ENCODE measurements at regions not wholly inside any gene's neighbourhood (a gene's known extent, or its start where the extent isn't known, plus 50 kb on each side); places are given as distances from the start of the nearest gene placed in this dataset.

DNA sequence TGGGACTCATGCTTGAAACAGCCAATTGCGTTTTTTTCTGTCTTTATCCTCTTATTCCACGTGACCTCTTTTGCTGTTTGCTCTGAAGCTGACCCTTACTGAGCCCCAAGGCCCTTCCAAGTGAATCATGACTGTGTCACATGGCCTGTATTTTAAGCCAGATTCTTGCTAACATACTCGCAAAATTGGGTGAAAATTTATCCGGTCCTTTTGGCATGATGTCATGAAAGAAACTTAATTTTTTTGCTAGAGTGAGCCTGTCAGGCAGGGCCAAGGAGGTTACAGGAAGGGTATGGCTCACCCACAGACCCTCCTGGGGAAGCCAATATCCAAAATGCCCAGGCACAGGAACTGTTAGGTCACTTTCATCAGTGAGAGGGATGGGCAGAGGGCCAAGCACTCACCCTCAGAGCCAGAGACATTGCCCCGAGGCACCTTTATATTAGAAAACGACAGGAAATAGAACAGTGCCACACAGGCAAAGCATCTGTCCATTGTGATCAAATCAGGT is 296.7 kb downstream of the CDH26 start:
- intact Hi-C loops (cut with DNase I; ENCODE audit: low total_unique reads), result no loop called here
- WGBS, 2 donors, result 32 to 39% methylated on average over 6 of the region's 6 CpGs
- peak in 1 of 2 donors; percentile 66 for DNase-seq (ENCODE audit: low spot score in 2 of 2)
- H3K4me3 ChIP-seq (ENCODE audit: low read depth, poor library complexity, severe bottlenecking), result no peak overlapping the region
- TF ChIP-seq, protein P1, sequence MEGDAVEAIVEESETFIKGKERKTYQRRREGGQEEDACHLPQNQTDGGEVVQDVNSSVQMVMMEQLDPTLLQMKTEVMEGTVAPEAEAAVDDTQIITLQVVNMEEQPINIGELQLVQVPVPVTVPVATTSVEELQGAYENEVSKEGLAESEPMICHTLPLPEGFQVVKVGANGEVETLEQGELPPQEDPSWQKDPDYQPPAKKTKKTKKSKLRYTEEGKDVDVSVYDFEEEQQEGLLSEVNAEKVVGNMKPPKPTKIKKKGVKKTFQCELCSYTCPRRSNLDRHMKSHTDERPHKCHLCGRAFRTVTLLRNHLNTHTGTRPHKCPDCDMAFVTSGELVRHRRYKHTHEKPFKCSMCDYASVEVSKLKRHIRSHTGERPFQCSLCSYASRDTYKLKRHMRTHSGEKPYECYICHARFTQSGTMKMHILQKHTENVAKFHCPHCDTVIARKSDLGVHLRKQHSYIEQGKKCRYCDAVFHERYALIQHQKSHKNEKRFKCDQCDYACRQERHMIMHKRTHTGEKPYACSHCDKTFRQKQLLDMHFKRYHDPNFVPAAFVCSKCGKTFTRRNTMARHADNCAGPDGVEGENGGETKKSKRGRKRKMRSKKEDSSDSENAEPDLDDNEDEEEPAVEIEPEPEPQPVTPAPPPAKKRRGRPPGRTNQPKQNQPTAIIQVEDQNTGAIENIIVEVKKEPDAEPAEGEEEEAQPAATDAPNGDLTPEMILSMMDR (IDR thresholded peaks at IDR 0.05), result no peak
- no peak for TF ChIP-seq POLR2A (IDR thresholded peaks at IDR 0.05)

DNA sequence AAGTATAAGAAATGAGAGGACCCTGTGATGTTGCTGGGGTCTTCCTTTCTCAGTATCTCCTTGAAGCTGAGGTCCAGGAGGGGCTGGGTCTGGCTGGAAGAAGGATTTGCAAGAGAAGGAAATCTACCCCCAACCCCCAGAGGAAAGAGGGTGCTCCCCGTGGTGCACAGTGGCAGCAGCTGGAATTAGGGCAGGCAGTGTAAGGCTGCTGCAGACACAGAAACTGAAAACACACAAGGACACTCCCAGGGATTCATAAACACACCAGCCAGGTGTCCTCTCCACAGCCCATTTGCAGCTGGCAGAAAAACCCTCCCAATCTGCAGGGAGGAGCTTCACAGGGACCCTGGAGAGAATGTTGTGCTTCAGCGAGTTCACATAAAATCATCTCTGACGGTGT is 297.2 kb downstream of the CDH26 start:
- H3K4me3 ChIP-seq (ENCODE audit: low read depth, poor library complexity, severe bottlenecking), result no peak overlapping the region
- peak in 1 of 2 donors; percentile 66 for DNase-seq (ENCODE audit: low spot score in 2 of 2)
- no peak for TF ChIP-seq POLR2A (IDR thresholded peaks at IDR 0.05)
- TF ChIP-seq, protein P1 (IDR thresholded peaks at IDR 0.05), result no peak
- intact Hi-C loops (cut with DNase I; ENCODE audit: low total_unique reads), result no loop called here
- 43 to 55% methylated on average over 3 of the region's 3 CpGs for WGBS, 2 donors

DNA sequence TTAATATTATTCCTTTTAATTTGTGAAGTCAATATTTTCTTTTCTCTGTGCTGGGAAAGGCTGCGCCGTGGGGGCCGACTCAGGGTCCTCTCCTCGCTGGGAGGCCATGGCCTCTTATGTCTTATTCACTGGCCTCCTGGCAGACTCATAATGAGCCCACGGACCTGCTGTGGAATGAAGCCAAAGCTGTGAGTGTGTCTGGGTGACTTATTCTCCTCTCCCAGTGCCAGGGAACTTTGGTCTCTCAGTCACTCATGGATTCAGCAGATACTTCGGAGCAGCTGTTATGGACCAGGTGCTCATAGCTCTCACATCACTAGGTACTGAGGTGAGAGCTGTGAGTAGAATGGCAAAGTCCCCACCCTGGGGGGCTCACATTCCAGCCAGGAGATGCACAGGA is 297.6 kb downstream of the CDH26 start:
- no peak overlapping the region for H3K4me3 ChIP-seq (ENCODE audit: low read depth, poor library complexity, severe bottlenecking)
- TF ChIP-seq POLR2A (IDR thresholded peaks at IDR 0.05), result no peak
- TF ChIP-seq, protein P1 (IDR thresholded peaks at IDR 0.05), result no peak
- DNase-seq (ENCODE audit: low spot score in 2 of 2), result peak in 1 of 2 donors; percentile 72
- WGBS, 2 donors, result 79 to 85% methylated on average over 6 of the region's 6 CpGs
- intact Hi-C loops (cut with DNase I; ENCODE audit: low total_unique reads), result no loop called here

DNA sequence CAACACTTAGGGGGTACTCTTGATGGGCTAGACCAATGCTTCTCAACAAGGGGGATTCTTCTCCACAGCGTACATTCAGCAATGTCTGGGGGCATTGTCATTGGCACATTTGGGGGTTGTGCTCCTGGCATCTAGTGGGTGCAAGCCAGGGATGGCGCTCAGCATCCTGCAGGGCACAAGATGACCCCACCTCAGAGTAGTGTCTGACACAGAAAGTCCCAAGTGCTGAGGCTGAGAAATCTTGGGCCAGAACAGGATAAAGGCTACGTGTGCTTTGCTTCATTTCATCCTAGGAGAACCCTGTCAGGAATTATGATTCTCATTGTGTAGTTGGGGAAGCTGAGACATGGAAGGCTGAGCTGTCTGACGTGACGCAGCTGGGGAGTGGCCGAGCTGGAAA is 298.6 kb downstream of the CDH26 start:
- peak in 1 of 2 donors; percentile 58 for DNase-seq (ENCODE audit: low spot score in 2 of 2)
- intact Hi-C loops (cut with DNase I; ENCODE audit: low total_unique reads), result no loop called here
- 77 to 82% methylated on average over 5 to 6 of the region's 6 CpGs for WGBS, 2 donors
- TF ChIP-seq POLR2A (IDR thresholded peaks at IDR 0.05), result no peak
- TF ChIP-seq, protein P1 (IDR thresholded peaks at IDR 0.05), result no peak
- no peak overlapping the region for H3K4me3 ChIP-seq (ENCODE audit: low read depth, poor library complexity, severe bottlenecking)

DNA sequence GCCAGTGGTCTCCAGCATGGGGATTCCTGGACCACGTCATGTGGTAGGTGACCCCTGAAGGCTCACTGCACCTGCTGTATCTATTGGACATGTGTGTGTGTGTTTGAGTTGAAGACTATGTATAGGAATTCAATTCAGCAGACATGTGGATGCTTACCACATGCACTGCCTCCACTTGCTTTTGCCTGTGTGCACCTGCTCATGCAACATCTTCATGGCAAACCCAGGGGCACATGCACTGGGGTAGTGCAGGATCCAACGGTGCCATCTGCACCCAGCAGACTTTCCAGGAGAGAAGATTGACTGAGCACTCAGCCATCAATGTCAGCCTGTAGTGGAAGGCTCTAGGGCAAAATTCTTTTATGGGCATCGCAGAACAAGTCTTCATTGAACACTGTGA is 299.4 kb downstream of the CDH26 start:
- peak in 1 of 2 donors; percentile 73 for DNase-seq (ENCODE audit: low spot score in 2 of 2)
- intact Hi-C loops (cut with DNase I; ENCODE audit: low total_unique reads), result no loop called here
- TF ChIP-seq, protein P1 (IDR thresholded peaks at IDR 0.05), result no peak
- TF ChIP-seq POLR2A (IDR thresholded peaks at IDR 0.05), result no peak
- H3K4me3 ChIP-seq (ENCODE audit: low read depth, poor library complexity, severe bottlenecking), result no peak overlapping the region
- WGBS, 2 donors, result 62% methylated on average over 3 of the region's 3 CpGs

DNA sequence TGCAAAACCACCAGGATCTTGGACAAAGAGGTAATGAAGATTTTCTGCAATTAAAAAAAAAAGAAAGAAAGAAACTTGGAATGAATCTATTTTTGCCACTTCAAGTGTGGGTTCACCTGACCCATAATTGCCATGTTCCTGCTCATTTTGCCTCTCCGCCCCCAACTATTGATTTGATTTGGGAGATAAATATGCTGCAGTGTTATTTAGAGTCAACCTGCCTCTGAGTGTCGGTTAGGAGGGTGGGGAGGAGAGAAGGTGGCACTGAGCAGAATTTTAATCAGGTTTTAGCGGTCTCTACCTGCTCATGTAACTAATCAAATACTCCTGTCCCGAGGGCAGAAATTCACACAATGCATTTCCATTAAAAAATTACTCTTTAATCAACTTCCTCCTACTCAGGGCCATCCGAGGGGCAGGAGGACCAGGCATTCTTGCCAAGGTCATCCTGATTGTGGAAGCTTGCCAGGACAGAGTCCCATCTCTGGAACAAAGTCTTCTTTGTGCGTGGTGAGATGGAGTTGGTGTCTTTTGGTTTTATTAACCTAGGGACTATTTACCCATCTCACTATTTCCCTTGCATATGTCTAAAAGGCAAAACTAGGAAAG is 300.1 kb downstream of the CDH26 start:
- intact Hi-C loops (cut with DNase I; ENCODE audit: low total_unique reads), result no loop called here

More for the DNA sequence above, 300.1 kb downstream of the CDH26 start:
- TF ChIP-seq, protein P1 (IDR thresholded peaks at IDR 0.05), result no peak
- no peak for TF ChIP-seq POLR2A (IDR thresholded peaks at IDR 0.05)
- peak in 1 of 2 donors; percentile 13 for DNase-seq (ENCODE audit: low spot score in 2 of 2)
- 56 to 66% methylated on average over 6 of the region's 6 CpGs for WGBS, 2 donors
- no peak overlapping the region for H3K4me3 ChIP-seq (ENCODE audit: low read depth, poor library complexity, severe bottlenecking)

Data from lower leg skin (tissue), 4 donors.